Liver (tissue), 7 donors: ENCODE measurements at regions not wholly inside any gene's neighbourhood (a gene's known extent, or its start where the extent isn't known, plus 50 kb on each side); places are given as distances from the start of the nearest gene placed in this dataset.

Experiments used
- DNase-seq: peaks from one replicate; pipeline ENCODE4 v3.0.0-alpha.2; 2017; ENCODE audit warnings: low spot score
- H3K27ac ChIP-seq, 2 donors: one replicate each; pipeline ENCODE4 v1.7.0; 2013; ENCODE audit warnings: inconsistent platforms in 2 of 2, low read length in 2 of 2, control low read depth in 1 of 2, low read depth in 1 of 2, mild to moderate bottlenecking in 1 of 2
- H3K27me3 ChIP-seq, 4 donors: one replicate each; pipeline versions ENCODE4 v1.6.1 to v1.7.0; 2013; ENCODE audit warnings: low read length in 3 of 4, inconsistent platforms in 1 of 4, mild to moderate bottlenecking in 1 of 4, moderate library complexity in 1 of 4; ENCODE audit not compliant: control insufficient read depth in 4 of 4, insufficient read depth in 4 of 4
- H3K36me3 ChIP-seq, 4 donors: one replicate each; pipeline versions ENCODE4 v1.6.1 to v1.7.0; 2013; ENCODE audit warnings: low read length in 3 of 4, mild to moderate bottlenecking in 3 of 4, low read depth in 1 of 4, moderate library complexity in 1 of 4; ENCODE audit not compliant: control insufficient read depth in 4 of 4, insufficient read depth in 3 of 4
- H3K4me1 ChIP-seq, 4 donors: one replicate each; pipeline versions ENCODE4 v1.6.1 to v1.7.0; 2013; ENCODE audit warnings: low read length in 3 of 4, mild to moderate bottlenecking in 3 of 4, moderate library complexity in 1 of 4; ENCODE audit not compliant: control insufficient read depth in 4 of 4, insufficient read depth in 4 of 4
- H3K4me3 ChIP-seq, 3 donors: one replicate each; pipeline versions ENCODE4 v1.6.1 to v1.7.0; 2013; ENCODE audit warnings: low read length in 3 of 3, control low read depth in 1 of 3, low read depth in 1 of 3, mild to moderate bottlenecking in 1 of 3
- H3K9ac ChIP-seq, 2 donors: one replicate each; pipeline ENCODE4 v1.7.0; 2013; ENCODE audit warnings: low read length in 2 of 2, mild to moderate bottlenecking in 2 of 2, moderate library complexity in 2 of 2, control low read depth in 1 of 2, low read depth in 1 of 2
- H3K9me3 ChIP-seq, 4 donors: one replicate each; pipeline versions ENCODE4 v1.6.1 to v1.7.0; 2013; ENCODE audit warnings: low read length in 3 of 4; ENCODE audit not compliant: control insufficient read depth in 4 of 4
- CTCF ChIP-seq: fragments of 150-350 bp; IDR thresholded peaks from 2 replicates; pipeline ENCODE4 v1.5.1; 2017; ENCODE audit warnings: improper control_type of control experiment, low read depth, low read length; ENCODE audit not compliant: missing input control
- EGR1 ChIP-seq, 2 donors: IDR thresholded peaks; 2 replicates each; pipeline ENCODE4 v1.6.1; 2016 to 2018; ENCODE audit warnings: antibody characterized with exemption in 2 of 2, low read depth in 2 of 2
- FOXA1 ChIP-seq: IDR thresholded peaks from 2 replicates; pipeline ENCODE4 v1.6.1; 2016; ENCODE audit warnings: antibody characterized with exemption
- FOXA2 ChIP-seq: IDR thresholded peaks from 2 replicates; pipeline ENCODE4 v1.6.1; 2016; ENCODE audit warnings: antibody characterized with exemption
- GABPA ChIP-seq, 2 donors: IDR thresholded peaks in 1 of 2; conservative IDR thresholded peaks in 1 of 2; 2 replicates each; pipeline ENCODE4 v1.6.1; 2016; ENCODE audit warnings: antibody characterized with exemption in 2 of 2, mild to moderate bottlenecking in 1 of 2, moderate library complexity in 1 of 2
- HNF4A ChIP-seq, 2 donors: conservative IDR thresholded peaks; 2 replicates each; pipeline ENCODE4 v1.6.1; 2016; ENCODE audit warnings: antibody characterized with exemption in 2 of 2, mild to moderate bottlenecking in 2 of 2
- HNF4G ChIP-seq: IDR thresholded peaks from 2 replicates; pipeline ENCODE4 v1.6.1; 2016; ENCODE audit warnings: antibody characterized with exemption
- JUND ChIP-seq, 2 donors: IDR thresholded peaks; 2 replicates each; pipeline ENCODE4 v1.6.1; 2016; ENCODE audit warnings: antibody characterized with exemption in 2 of 2
- MAX ChIP-seq: IDR thresholded peaks from 2 replicates; pipeline ENCODE4 v1.6.1; 2016; ENCODE audit warnings: antibody characterized with exemption
- NR2F2 ChIP-seq: IDR thresholded peaks from 2 replicates; pipeline ENCODE4 v1.6.1; 2016; ENCODE audit warnings: antibody characterized with exemption
- RAD21 ChIP-seq, 2 donors: IDR thresholded peaks; 2 replicates each; pipeline ENCODE4 v1.6.1; 2016; ENCODE audit warnings: antibody characterized with exemption in 2 of 2, mild to moderate bottlenecking in 2 of 2
- RXRA ChIP-seq, 2 donors: IDR thresholded peaks; 2 replicates each; pipeline ENCODE4 v1.6.1; 2017 to 2018; ENCODE audit warnings: antibody characterized with exemption in 2 of 2, mild to moderate bottlenecking in 1 of 2
- SP1 ChIP-seq: IDR thresholded peaks from 2 replicates; pipeline ENCODE4 v1.6.1; 2018; ENCODE audit warnings: antibody characterized with exemption, mild to moderate bottlenecking
- TAF1 ChIP-seq: conservative IDR thresholded peaks from 2 replicates; pipeline ENCODE4 v1.6.1; 2016; ENCODE audit warnings: antibody characterized with exemption, mild to moderate bottlenecking
- YY1 ChIP-seq: IDR thresholded peaks from 2 replicates; pipeline ENCODE4 v1.6.1; 2016; ENCODE audit warnings: antibody characterized with exemption, mild to moderate bottlenecking
- ZBTB33 ChIP-seq: IDR thresholded peaks from 2 replicates; pipeline ENCODE4 v1.6.1; 2016; ENCODE audit warnings: antibody characterized with exemption
- TF ChIP-seq, protein P1 (sequence below): IDR thresholded peaks from 2 replicates; pipeline ENCODE4 v1.6.1; 2016; ENCODE audit warnings: antibody characterized with exemption
- TF ChIP-seq, protein P2 (sequence below): IDR thresholded peaks from 2 replicates; pipeline ENCODE4 v1.6.1; 2016; ENCODE audit warnings: antibody characterized with exemption, mild to moderate bottlenecking
- donor health status: healthy.
- donor health status: healthy.
- donor health status: healthy.
- donor health status: healthy.

DNA sequence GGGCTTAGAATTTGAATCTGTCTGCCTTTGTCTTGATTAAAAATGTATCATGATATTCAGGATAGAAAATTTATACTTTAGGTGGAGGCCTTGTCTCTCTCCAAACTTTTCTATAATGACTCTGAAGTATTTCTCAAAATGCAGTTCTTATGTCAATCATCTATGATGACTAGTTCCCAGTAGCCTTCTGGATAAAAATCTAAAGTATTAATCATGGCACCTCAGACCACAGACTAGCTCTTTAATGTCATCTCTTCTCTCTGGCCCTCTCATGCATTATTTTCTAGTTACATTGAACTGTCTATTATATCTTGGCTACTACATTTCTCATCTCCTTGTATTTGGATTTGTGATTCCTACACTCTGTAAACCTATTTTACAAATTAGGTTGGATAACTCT is 96.9 kb downstream of the ZPLD1 start:
- Histone ChIP-seq H3K4me3 (no peak overlapping the region), H3K9ac (no peak overlapping the region), H3K36me3 (no peaks in the 10 kb centered on the region), H3K27me3 (no peaks in the 10 kb centered on the region), H3K4me1 (peaks cover 0 to 7% (median 3%) of the 10 kb centered on the region in 4 donors), H3K27ac (no peak overlapping the region), H3K9me3 (no peaks in the 10 kb centered on the region)
- TF ChIP-seq FOXA2: no peak
- no peak for TF ChIP-seq RAD21 (IDR thresholded peaks at IDR 0.05)
- TF ChIP-seq SP1: no peak
- TF ChIP-seq NR2F2: no peak
- TF ChIP-seq YY1: no peak
- TF ChIP-seq ZBTB33: no peak
- TF ChIP-seq GABPA (IDR thresholded peaks at IDR 0.05 in 1 of 2, conservative IDR thresholded peaks at IDR 0.05 in 1 of 2): no peak
- TF ChIP-seq HNF4G: no peak
- TF ChIP-seq JUND (IDR thresholded peaks at IDR 0.05): no peak
- no peak for TF ChIP-seq EGR1 (IDR thresholded peaks at IDR 0.05; ENCODE audit: low read depth in 2 of 2)
- TF ChIP-seq, protein P1, sequence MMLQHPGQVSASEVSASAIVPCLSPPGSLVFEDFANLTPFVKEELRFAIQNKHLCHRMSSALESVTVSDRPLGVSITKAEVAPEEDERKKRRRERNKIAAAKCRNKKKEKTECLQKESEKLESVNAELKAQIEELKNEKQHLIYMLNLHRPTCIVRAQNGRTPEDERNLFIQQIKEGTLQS: no peak
- no peak for TF ChIP-seq CTCF
- TF ChIP-seq RXRA (IDR thresholded peaks at IDR 0.05): no peak
- no peak for TF ChIP-seq FOXA1
- TF ChIP-seq, protein P2, sequence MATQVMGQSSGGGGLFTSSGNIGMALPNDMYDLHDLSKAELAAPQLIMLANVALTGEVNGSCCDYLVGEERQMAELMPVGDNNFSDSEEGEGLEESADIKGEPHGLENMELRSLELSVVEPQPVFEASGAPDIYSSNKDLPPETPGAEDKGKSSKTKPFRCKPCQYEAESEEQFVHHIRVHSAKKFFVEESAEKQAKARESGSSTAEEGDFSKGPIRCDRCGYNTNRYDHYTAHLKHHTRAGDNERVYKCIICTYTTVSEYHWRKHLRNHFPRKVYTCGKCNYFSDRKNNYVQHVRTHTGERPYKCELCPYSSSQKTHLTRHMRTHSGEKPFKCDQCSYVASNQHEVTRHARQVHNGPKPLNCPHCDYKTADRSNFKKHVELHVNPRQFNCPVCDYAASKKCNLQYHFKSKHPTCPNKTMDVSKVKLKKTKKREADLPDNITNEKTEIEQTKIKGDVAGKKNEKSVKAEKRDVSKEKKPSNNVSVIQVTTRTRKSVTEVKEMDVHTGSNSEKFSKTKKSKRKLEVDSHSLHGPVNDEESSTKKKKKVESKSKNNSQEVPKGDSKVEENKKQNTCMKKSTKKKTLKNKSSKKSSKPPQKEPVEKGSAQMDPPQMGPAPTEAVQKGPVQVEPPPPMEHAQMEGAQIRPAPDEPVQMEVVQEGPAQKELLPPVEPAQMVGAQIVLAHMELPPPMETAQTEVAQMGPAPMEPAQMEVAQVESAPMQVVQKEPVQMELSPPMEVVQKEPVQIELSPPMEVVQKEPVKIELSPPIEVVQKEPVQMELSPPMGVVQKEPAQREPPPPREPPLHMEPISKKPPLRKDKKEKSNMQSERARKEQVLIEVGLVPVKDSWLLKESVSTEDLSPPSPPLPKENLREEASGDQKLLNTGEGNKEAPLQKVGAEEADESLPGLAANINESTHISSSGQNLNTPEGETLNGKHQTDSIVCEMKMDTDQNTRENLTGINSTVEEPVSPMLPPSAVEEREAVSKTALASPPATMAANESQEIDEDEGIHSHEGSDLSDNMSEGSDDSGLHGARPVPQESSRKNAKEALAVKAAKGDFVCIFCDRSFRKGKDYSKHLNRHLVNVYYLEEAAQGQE: no peak
- TF ChIP-seq MAX: no peak
- no peak for TF ChIP-seq HNF4A (conservative IDR thresholded peaks at IDR 0.05)
- TF ChIP-seq TAF1: no peak
- DNase-seq: no peak
